ENCODE measurements at regions not wholly inside any gene's neighbourhood (a gene's known extent, or its start where the extent isn't known, plus 50 kb on each side); places are given as distances from the start of the nearest gene placed in this dataset.
"Not testable (repeated sequence)": the region's sequence is repeated elsewhere in the genome, so short reads cannot be mapped to it uniquely, and the experiment has no call there.

- ChIA-PET CTCF (no interaction called here), POLR2A (no interaction called here)
- no peak overlapping the region for H3K27ac Mint-ChIP-seq
- ATAC-seq (replicated peaks in 1 of 4) (no peak), DNase-seq (no peak)
- 81% methylated on average over 2 of the region's 3 CpGs for WGBS (ENCODE audit: insufficient coverage)
- no peak overlapping the region for H3K4me3 Mint-ChIP-seq
- Histone ChIP-seq H3K4me1 (ENCODE audit: control insufficient read depth in 1 of 2, extremely low read depth in 1 of 2, insufficient read depth in 2 of 2, low read length in 2 of 2) (no peaks in the 10 kb centered on the region), H3K9me3 (no peaks in the 10 kb centered on the region), H3K27me3 (replicated peaks in 1 of 2; ENCODE audit: control insufficient read depth in 2 of 2, extremely low read depth in 1 of 2, insufficient read depth in 2 of 2, low read length in 1 of 2) (no peaks in the 10 kb centered on the region), H3K36me3 (ENCODE audit: control insufficient read depth in 2 of 2, extremely low read depth in 1 of 2, insufficient read depth in 1 of 2, low read length in 1 of 2) (no peaks in the 10 kb centered on the region), H3K27ac (ENCODE audit: low read length) (no peak overlapping the region), H3K4me3 (ENCODE audit: control insufficient read depth in 1 of 2, extremely low read depth in 1 of 2, low read length in 1 of 2) (no peak overlapping the region)
- H3K4me1 Mint-ChIP-seq = no peaks in the 10 kb centered on the region
- H3K36me3 Mint-ChIP-seq = no peaks in the 10 kb centered on the region
- no peaks in the 10 kb centered on the region for H3K27me3 Mint-ChIP-seq
- H3K9me3 Mint-ChIP-seq = peaks cover 0 to 8% (median 0%) of the 10 kb centered on the region in 3 donors
Measured at GRCh38 chr5:145661737-145662485, 173.2 kb downstream of the PRELID2 start.

GRCh38 chr5:145660897-145661640 is 174.1 kb downstream of the PRELID2 start:
- Histone ChIP-seq H3K27me3 (replicated peaks in 1 of 2; ENCODE audit: control insufficient read depth in 2 of 2, extremely low read depth in 1 of 2, insufficient read depth in 2 of 2, low read length in 1 of 2) (no peaks in the 10 kb centered on the region), H3K36me3 (ENCODE audit: control insufficient read depth in 2 of 2, extremely low read depth in 1 of 2, insufficient read depth in 1 of 2, low read length in 1 of 2) (no peaks in the 10 kb centered on the region), H3K4me3 (ENCODE audit: control insufficient read depth in 1 of 2, extremely low read depth in 1 of 2, low read length in 1 of 2) (no peak overlapping the region), H3K9me3 (no peaks in the 10 kb centered on the region), H3K27ac (ENCODE audit: low read length) (no peak overlapping the region), H3K4me1 (ENCODE audit: control insufficient read depth in 1 of 2, extremely low read depth in 1 of 2, insufficient read depth in 2 of 2, low read length in 2 of 2) (no peaks in the 10 kb centered on the region)
- Mint-ChIP-seq H3K4me3 (no peak overlapping the region), H3K27me3 (no peaks in the 10 kb centered on the region), H3K4me1 (no peaks in the 10 kb centered on the region), H3K36me3 (no peaks in the 10 kb centered on the region), H3K27ac (no peak overlapping the region), H3K9me3 (peaks cover under 1 to 8% (median 1%) of the 10 kb centered on the region in 3 donors)
- DNase-seq (no peak), ATAC-seq (replicated peaks in 1 of 4) (no peak)
- WGBS (ENCODE audit: insufficient coverage) = no CpG with 5 or more reads among the region's 7 CpGs
- CTCF ChIA-PET = no interaction called here
- POLR2A ChIA-PET = no interaction called here

- Histone ChIP-seq H3K36me3 (ENCODE audit: control insufficient read depth in 2 of 2, extremely low read depth in 1 of 2, insufficient read depth in 1 of 2, low read length in 1 of 2) (no peaks in the 10 kb centered on the region), H3K27me3 (replicated peaks in 1 of 2; ENCODE audit: control insufficient read depth in 2 of 2, extremely low read depth in 1 of 2, insufficient read depth in 2 of 2, low read length in 1 of 2) (no peaks in the 10 kb centered on the region), H3K9me3 (no peaks in the 10 kb centered on the region), H3K27ac (ENCODE audit: low read length) (no peak overlapping the region), H3K4me3 (ENCODE audit: control insufficient read depth in 1 of 2, extremely low read depth in 1 of 2, low read length in 1 of 2) (no peak overlapping the region), H3K4me1 (ENCODE audit: control insufficient read depth in 1 of 2, extremely low read depth in 1 of 2, insufficient read depth in 2 of 2, low read length in 2 of 2) (no peaks in the 10 kb centered on the region)
- no peak overlapping the region for H3K27ac Mint-ChIP-seq
- ChIA-PET POLR2A (no interaction called here), CTCF (no interaction called here)
- no peak overlapping the region for H3K4me3 Mint-ChIP-seq
- H3K9me3 Mint-ChIP-seq = peaks cover 2 to 13% (median 11%) of the 10 kb centered on the region in 3 donors
- H3K27me3 Mint-ChIP-seq = no peaks in the 10 kb centered on the region
- DNase-seq (no peak), ATAC-seq (replicated peaks in 1 of 4) (no peak)
- WGBS (ENCODE audit: insufficient coverage) = 89% methylated on average over 3 of the region's 3 CpGs
- H3K4me1 Mint-ChIP-seq = no peaks in the 10 kb centered on the region
- no peaks in the 10 kb centered on the region for H3K36me3 Mint-ChIP-seq
Measured at GRCh38 chr5:145658435-145658834, 176.7 kb downstream of the PRELID2 start.

GRCh38 chr5:145652700-145653099 is 182.4 kb downstream of the PRELID2 start:
- H3K36me3 Mint-ChIP-seq; H3K27ac ChIP-seq (ENCODE audit: low read length); POLR2A ChIA-PET; H3K36me3 ChIP-seq (ENCODE audit: control insufficient read depth in 2 of 2, extremely low read depth in 1 of 2, insufficient read depth in 1 of 2, low read length in 1 of 2); DNase-seq; H3K27me3 ChIP-seq (replicated peaks in 1 of 2; ENCODE audit: control insufficient read depth in 2 of 2, extremely low read depth in 1 of 2, insufficient read depth in 2 of 2, low read length in 1 of 2); H3K27me3 Mint-ChIP-seq; H3K27ac Mint-ChIP-seq; H3K4me3 ChIP-seq (ENCODE audit: control insufficient read depth in 1 of 2, extremely low read depth in 1 of 2, low read length in 1 of 2); H3K9me3 ChIP-seq; CTCF ChIA-PET; ATAC-seq (replicated peaks in 1 of 4); H3K4me1 Mint-ChIP-seq; H3K4me3 Mint-ChIP-seq; H3K4me1 ChIP-seq (ENCODE audit: control insufficient read depth in 1 of 2, extremely low read depth in 1 of 2, insufficient read depth in 2 of 2, low read length in 2 of 2): not testable (repeated sequence)
- H3K9me3 Mint-ChIP-seq = peaks cover 2 to 24% (median 17%) of the 10 kb centered on the region in 3 donors
- WGBS (ENCODE audit: insufficient coverage) = 40% methylated on average over 1 of the region's 3 CpGs

GRCh38 chr5:145647137-145647536 is 188.0 kb downstream of the PRELID2 start:
- DNase-seq; H3K9me3 ChIP-seq; H3K27ac ChIP-seq (ENCODE audit: low read length); H3K4me3 Mint-ChIP-seq; H3K4me3 ChIP-seq (ENCODE audit: control insufficient read depth in 1 of 2, extremely low read depth in 1 of 2, low read length in 1 of 2); H3K4me1 Mint-ChIP-seq; POLR2A ChIA-PET; ATAC-seq (replicated peaks in 1 of 4); H3K27me3 Mint-ChIP-seq; H3K27me3 ChIP-seq (replicated peaks in 1 of 2; ENCODE audit: control insufficient read depth in 2 of 2, extremely low read depth in 1 of 2, insufficient read depth in 2 of 2, low read length in 1 of 2); H3K36me3 Mint-ChIP-seq; H3K4me1 ChIP-seq (ENCODE audit: control insufficient read depth in 1 of 2, extremely low read depth in 1 of 2, insufficient read depth in 2 of 2, low read length in 2 of 2); CTCF ChIA-PET; H3K36me3 ChIP-seq (ENCODE audit: control insufficient read depth in 2 of 2, extremely low read depth in 1 of 2, insufficient read depth in 1 of 2, low read length in 1 of 2); H3K27ac Mint-ChIP-seq: not testable (repeated sequence)
- H3K9me3 Mint-ChIP-seq = peaks cover 11 to 17% (median 12%) of the 10 kb centered on the region in 3 donors
- no CpG with 5 or more reads among the region's 7 CpGs for WGBS (ENCODE audit: insufficient coverage)

GRCh38 chr5:145643214-145643613 is 191.9 kb downstream of the PRELID2 start:
- H3K9me3 ChIP-seq; H3K4me3 Mint-ChIP-seq; H3K4me3 ChIP-seq (ENCODE audit: control insufficient read depth in 1 of 2, extremely low read depth in 1 of 2, low read length in 1 of 2); H3K27ac ChIP-seq (ENCODE audit: low read length); DNase-seq; H3K27ac Mint-ChIP-seq; H3K4me1 ChIP-seq (ENCODE audit: control insufficient read depth in 1 of 2, extremely low read depth in 1 of 2, insufficient read depth in 2 of 2, low read length in 2 of 2); H3K36me3 ChIP-seq (ENCODE audit: control insufficient read depth in 2 of 2, extremely low read depth in 1 of 2, insufficient read depth in 1 of 2, low read length in 1 of 2); ATAC-seq (replicated peaks in 1 of 4); H3K27me3 ChIP-seq (replicated peaks in 1 of 2; ENCODE audit: control insufficient read depth in 2 of 2, extremely low read depth in 1 of 2, insufficient read depth in 2 of 2, low read length in 1 of 2); H3K4me1 Mint-ChIP-seq; H3K36me3 Mint-ChIP-seq; CTCF ChIA-PET; H3K27me3 Mint-ChIP-seq; POLR2A ChIA-PET: not testable (repeated sequence)
- peaks cover 13 to 19% (median 15%) of the 10 kb centered on the region in 3 donors for H3K9me3 Mint-ChIP-seq
- WGBS (ENCODE audit: insufficient coverage) = no CpG with 5 or more reads among the region's 1 CpG
